GM19023 (cell line): ENCODE measurements at regions not wholly inside any gene's neighbourhood (a gene's known extent, or its start where the extent isn't known, plus 50 kb on each side); places are given as distances from the start of the nearest gene placed in this dataset.
"Not testable (repeated sequence)": the region's sequence is repeated elsewhere in the genome, so short reads cannot be mapped to it uniquely, and the experiment has no call there.

Experiments
- ATAC-seq: cut with Tn5 transposase; IDR thresholded peaks from one replicate; pipeline ENCODE4 v1.9.1; 2021; ENCODE audit warnings: mild to moderate bottlenecking, moderate library complexity; ENCODE audit not compliant: unreplicated experiment

- no peak for ATAC-seq
These were observed 1462.1 kb downstream of the DPP10 start for GRCh38 chr2:115904516-115904915.

GRCh38 chr2:115908731-115909130 is 1466.3 kb downstream of the DPP10 start:
- ATAC-seq: no peak

- no peak for ATAC-seq
These were observed 1467.8 kb downstream of the DPP10 start for GRCh38 chr2:115910270-115910669.

- ATAC-seq: no peak
These were observed 1471.5 kb downstream of the DPP10 start for GRCh38 chr2:115913921-115914320.

GRCh38 chr2:115921541-115921940 is 1479.1 kb downstream of the DPP10 start:
- no peak for ATAC-seq

GRCh38 chr2:115939902-115940301 is 1497.5 kb downstream of the DPP10 start:
- no peak for ATAC-seq

GRCh38 chr2:115942800-115943199 is 1500.4 kb downstream of the DPP10 start:
- ATAC-seq: no peak

GRCh38 chr2:115946341-115946740 is 1503.9 kb downstream of the DPP10 start:
- no peak for ATAC-seq

GRCh38 chr2:115946891-115947290 is 1504.5 kb downstream of the DPP10 start:
- ATAC-seq: no peak

- no peak for ATAC-seq
These were observed 1534.5 kb downstream of the DPP10 start for GRCh38 chr2:115976916-115977315.

- ATAC-seq: no peak
These were observed 1556.6 kb downstream of the DPP10 start for GRCh38 chr2:115999039-115999438.

GRCh38 chr2:116023026-116023425 is 1580.6 kb downstream of the DPP10 start:
- ATAC-seq: no peak

- not testable (repeated sequence) for ATAC-seq
These were observed 1596.3 kb downstream of the DPP10 start for GRCh38 chr2:116038758-116039157.

GRCh38 chr2:116042530-116042929 is 1600.1 kb downstream of the DPP10 start:
- no peak for ATAC-seq

- ATAC-seq: no peak
These were observed 1615.1 kb downstream of the DPP10 start for GRCh38 chr2:116057538-116057937.

- no peak for ATAC-seq
These were observed 1618.6 kb downstream of the DPP10 start for GRCh38 chr2:116061023-116061422.

GRCh38 chr2:116073731-116074130 is 1631.3 kb downstream of the DPP10 start:
- ATAC-seq: no peak

GRCh38 chr2:116074161-116074560 is 1631.7 kb downstream of the DPP10 start:
- no peak for ATAC-seq

GRCh38 chr2:116088236-116088635 is 1645.8 kb downstream of the DPP10 start:
- ATAC-seq: no peak

GRCh38 chr2:116094196-116094595 is 1651.8 kb downstream of the DPP10 start:
- no peak for ATAC-seq

- ATAC-seq: no peak
These were observed 1653.2 kb downstream of the DPP10 start for GRCh38 chr2:116095636-116096035.

GRCh38 chr2:116098049-116098448 is 1655.6 kb downstream of the DPP10 start:
- no peak for ATAC-seq

- ATAC-seq: no peak
These were observed 1667.0 kb downstream of the DPP10 start for GRCh38 chr2:116109471-116109870.

GRCh38 chr2:116117845-116118244 is 1675.4 kb downstream of the DPP10 start:
- ATAC-seq: no peak
